Stimulated activated CD4-positive, alpha-beta T cell treated with anti-CD3 and anti-CD28 coated beads, TNF-alpha, amount 100 ng/mL, for 48 hours (primary cell): ENCODE measurements at regions not wholly inside any gene's neighbourhood (a gene's known extent, or its start where the extent isn't known, plus 50 kb on each side); places are given as distances from the start of the nearest gene placed in this dataset.
"Not testable (repeated sequence)": the region's sequence is repeated elsewhere in the genome, so short reads cannot be mapped to it uniquely, and the experiment has no call there.

Source experiments
- DNase-seq, 3 donors: peaks; one replicate each; pipeline ENCODE4 v3.0.0-alpha.2; 2020; ENCODE audit warnings: low read depth in 3 of 3

- no peak for DNase-seq
These were observed 424.5 kb downstream of the SOX2 start for GRCh38 chr3:182136008-182136910.

- DNase-seq, result no peak
These were observed 426.7 kb downstream of the SOX2 start for GRCh38 chr3:182138393-182138792.

GRCh38 chr3:182139627-182140357, 428.1 kb downstream of the SOX2 start:
- no peak for DNase-seq

GRCh38 chr3:182142928-182143327, 431.2 kb downstream of the SOX2 start:
- DNase-seq, result no peak

- DNase-seq, result no peak
These were observed 432.2 kb downstream of the SOX2 start for GRCh38 chr3:182143903-182144302.

GRCh38 chr3:182148360-182148759, 436.6 kb downstream of the SOX2 start:
- DNase-seq, result no peak

- no peak for DNase-seq
These were observed 437.9 kb downstream of the SOX2 start for GRCh38 chr3:182149594-182149993.

- not testable (repeated sequence) for DNase-seq
These were observed 444.6 kb downstream of the SOX2 start for GRCh38 chr3:182156326-182156725.

- no peak for DNase-seq
These were observed 453.5 kb downstream of the SOX2 start for GRCh38 chr3:182165234-182165633.

- no peak for DNase-seq
These were observed 460.8 kb downstream of the SOX2 start for GRCh38 chr3:182172534-182172933.

GRCh38 chr3:182178488-182179200, 466.9 kb downstream of the SOX2 start:
- DNase-seq, result no peak

- no peak for DNase-seq
These were observed 467.9 kb downstream of the SOX2 start for GRCh38 chr3:182179631-182180030.

GRCh38 chr3:182180654-182181385, 469.1 kb downstream of the SOX2 start:
- DNase-seq, result no peak

- no peak for DNase-seq
These were observed 470.8 kb downstream of the SOX2 start for GRCh38 chr3:182182531-182182968.

- DNase-seq, result no peak
These were observed 472.1 kb downstream of the SOX2 start for GRCh38 chr3:182183716-182184430.

- no peak for DNase-seq
These were observed 473.6 kb downstream of the SOX2 start for GRCh38 chr3:182185313-182185712.

GRCh38 chr3:182190056-182190455, 478.3 kb downstream of the SOX2 start:
- DNase-seq, result no peak

GRCh38 chr3:182198345-182198744, 486.6 kb downstream of the SOX2 start:
- DNase-seq, result no peak

- no peak for DNase-seq
These were observed 489.9 kb downstream of the SOX2 start for GRCh38 chr3:182201456-182202168.

GRCh38 chr3:182212479-182213076, 500.9 kb downstream of the SOX2 start:
- no peak for DNase-seq
